ENCODE measurements at regions not wholly inside any gene's neighbourhood (a gene's known extent, or its start where the extent isn't known, plus 50 kb on each side); places are given as distances from the start of the nearest gene placed in this dataset.

DNA sequence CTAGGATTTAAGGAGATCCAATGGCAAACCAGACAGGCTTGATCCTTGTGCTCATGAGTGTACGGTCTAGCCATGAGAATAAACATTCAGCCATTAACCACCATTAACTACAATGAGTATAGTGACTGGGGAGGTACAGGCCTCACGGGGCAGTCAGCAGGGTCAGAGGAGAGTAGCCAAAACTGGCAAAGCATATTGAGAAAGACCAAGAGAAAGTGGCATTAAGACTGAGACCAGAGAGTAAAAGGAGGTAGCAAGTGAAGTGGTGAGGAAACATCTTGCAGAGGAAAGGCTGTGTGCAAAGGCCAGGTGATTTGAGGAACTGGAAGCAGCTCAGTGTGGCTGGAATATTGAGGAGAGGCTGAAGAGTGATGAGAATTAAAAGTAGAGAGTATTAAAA, 407.2 kb upstream of the LMCD1 start:
- Histone ChIP-seq H3K9me3 (ENCODE audit: control insufficient read depth, insufficient read depth, low read length) (no peaks in the 10 kb centered on the region), H3K4me3 (ENCODE audit: low read length) (no peak overlapping the region), H3K79me2 (ENCODE audit: control insufficient read depth, low read length) (no peaks in the 10 kb centered on the region), H3K27ac (ENCODE audit: low read depth, low read length) (no peak overlapping the region), H4K20me1 (ENCODE audit: control insufficient read depth, insufficient read depth, low read depth, low read length) (no peaks in the 10 kb centered on the region), H3K27me3 (ENCODE audit: control insufficient read depth, low read length) (no peaks in the 10 kb centered on the region), H3F3A (ENCODE audit: control insufficient read depth, insufficient read depth) (no peaks in the 10 kb centered on the region), H3K4me2 (ENCODE audit: low read length) (no peak overlapping the region), H3K9me2 (replicated peaks; ENCODE audit: control insufficient read depth, low read length) (no peaks in the 10 kb centered on the region), H3K4me1 (ENCODE audit: control insufficient read depth, low read length) (no peaks in the 10 kb centered on the region), H3K36me3 (ENCODE audit: control insufficient read depth, low read length) (no peaks in the 10 kb centered on the region)
- TF ChIP-seq, protein P1, sequence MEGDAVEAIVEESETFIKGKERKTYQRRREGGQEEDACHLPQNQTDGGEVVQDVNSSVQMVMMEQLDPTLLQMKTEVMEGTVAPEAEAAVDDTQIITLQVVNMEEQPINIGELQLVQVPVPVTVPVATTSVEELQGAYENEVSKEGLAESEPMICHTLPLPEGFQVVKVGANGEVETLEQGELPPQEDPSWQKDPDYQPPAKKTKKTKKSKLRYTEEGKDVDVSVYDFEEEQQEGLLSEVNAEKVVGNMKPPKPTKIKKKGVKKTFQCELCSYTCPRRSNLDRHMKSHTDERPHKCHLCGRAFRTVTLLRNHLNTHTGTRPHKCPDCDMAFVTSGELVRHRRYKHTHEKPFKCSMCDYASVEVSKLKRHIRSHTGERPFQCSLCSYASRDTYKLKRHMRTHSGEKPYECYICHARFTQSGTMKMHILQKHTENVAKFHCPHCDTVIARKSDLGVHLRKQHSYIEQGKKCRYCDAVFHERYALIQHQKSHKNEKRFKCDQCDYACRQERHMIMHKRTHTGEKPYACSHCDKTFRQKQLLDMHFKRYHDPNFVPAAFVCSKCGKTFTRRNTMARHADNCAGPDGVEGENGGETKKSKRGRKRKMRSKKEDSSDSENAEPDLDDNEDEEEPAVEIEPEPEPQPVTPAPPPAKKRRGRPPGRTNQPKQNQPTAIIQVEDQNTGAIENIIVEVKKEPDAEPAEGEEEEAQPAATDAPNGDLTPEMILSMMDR (IDR thresholded peaks at IDR 0.05; ENCODE audit: low read depth, low read length, poor library complexity, severe bottlenecking), result no peak
- TF ChIP-seq EZH2phosphoT487 (IDR thresholded peaks at IDR 0.05; ENCODE audit: borderline replicate concordance, low read length), result no peak

DNA sequence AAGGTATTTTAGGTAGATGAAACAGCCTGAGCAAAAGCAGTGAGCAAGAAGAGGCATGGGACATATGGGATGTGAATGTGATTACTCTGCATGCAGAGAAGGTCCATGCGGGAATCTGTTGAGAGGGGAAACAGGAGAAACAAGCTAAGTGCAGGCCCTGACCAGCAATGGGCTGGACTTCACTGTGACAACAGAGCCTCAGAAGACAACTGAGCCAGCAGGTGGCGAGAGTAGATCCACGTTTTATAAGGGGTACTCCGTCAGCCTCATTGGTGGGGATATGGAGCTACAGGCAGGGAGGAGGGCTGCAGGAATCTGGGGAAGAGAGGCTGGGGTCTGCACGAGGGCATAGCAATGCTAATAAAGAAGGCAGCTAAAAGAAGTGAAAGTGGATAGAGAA, 405.9 kb upstream of the LMCD1 start:
- Histone ChIP-seq H3K4me1 (ENCODE audit: control insufficient read depth, low read length) (no peaks in the 10 kb centered on the region), H4K20me1 (ENCODE audit: control insufficient read depth, insufficient read depth, low read depth, low read length) (no peaks in the 10 kb centered on the region), H3K4me3 (ENCODE audit: low read length) (no peak overlapping the region), H3F3A (ENCODE audit: control insufficient read depth, insufficient read depth) (no peaks in the 10 kb centered on the region), H3K27ac (ENCODE audit: low read depth, low read length) (no peak overlapping the region), H3K36me3 (ENCODE audit: control insufficient read depth, low read length) (no peaks in the 10 kb centered on the region), H3K9me2 (replicated peaks; ENCODE audit: control insufficient read depth, low read length) (no peaks in the 10 kb centered on the region; the same call in 1 of the 2 replicates), H3K9me3 (ENCODE audit: control insufficient read depth, insufficient read depth, low read length) (no peaks in the 10 kb centered on the region), H3K4me2 (ENCODE audit: low read length) (no peak overlapping the region), H3K79me2 (ENCODE audit: control insufficient read depth, low read length) (no peaks in the 10 kb centered on the region), H3K27me3 (ENCODE audit: control insufficient read depth, low read length) (no peaks in the 10 kb centered on the region)
- TF ChIP-seq, protein P1 (IDR thresholded peaks at IDR 0.05; ENCODE audit: low read depth, low read length, poor library complexity, severe bottlenecking), result no peak
- no peak for TF ChIP-seq EZH2phosphoT487 (IDR thresholded peaks at IDR 0.05; ENCODE audit: borderline replicate concordance, low read length)

DNA sequence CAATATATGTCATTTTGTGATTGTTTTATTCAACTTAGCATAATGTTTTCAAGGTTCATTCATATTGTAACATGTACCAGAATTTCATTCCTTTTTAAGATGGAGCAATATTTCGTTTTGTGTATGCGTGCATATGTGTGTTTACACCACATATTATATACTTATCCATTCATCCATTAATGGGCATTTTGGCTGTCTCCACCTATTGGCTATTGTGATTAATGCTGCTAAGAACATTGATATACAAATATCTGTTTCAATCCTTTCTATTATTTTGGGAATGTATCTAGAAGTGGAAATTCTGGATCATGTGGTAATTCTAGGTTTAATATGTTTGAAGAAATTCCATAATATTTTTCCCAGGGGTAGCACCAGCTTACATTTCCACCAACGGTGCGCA, 403.9 kb upstream of the LMCD1 start:
- Histone ChIP-seq H3K4me2 (ENCODE audit: low read length) (no peak overlapping the region), H3K9me2 (replicated peaks; ENCODE audit: control insufficient read depth, low read length) (no peaks in the 10 kb centered on the region; the same call in 1 of the 2 replicates), H3F3A (ENCODE audit: control insufficient read depth, insufficient read depth) (no peaks in the 10 kb centered on the region), H3K27ac (ENCODE audit: low read depth, low read length) (no peak overlapping the region), H3K9me3 (ENCODE audit: control insufficient read depth, insufficient read depth, low read length) (no peaks in the 10 kb centered on the region), H3K4me3 (ENCODE audit: low read length) (no peak overlapping the region), H3K4me1 (ENCODE audit: control insufficient read depth, low read length) (no peaks in the 10 kb centered on the region), H3K36me3 (ENCODE audit: control insufficient read depth, low read length) (no peaks in the 10 kb centered on the region), H3K27me3 (ENCODE audit: control insufficient read depth, low read length) (no peaks in the 10 kb centered on the region), H3K79me2 (ENCODE audit: control insufficient read depth, low read length) (no peaks in the 10 kb centered on the region), H4K20me1 (ENCODE audit: control insufficient read depth, insufficient read depth, low read depth, low read length) (no peaks in the 10 kb centered on the region)
- TF ChIP-seq, protein P1 (IDR thresholded peaks at IDR 0.05; ENCODE audit: low read depth, low read length, poor library complexity, severe bottlenecking), result no peak
- TF ChIP-seq EZH2phosphoT487 (IDR thresholded peaks at IDR 0.05; ENCODE audit: borderline replicate concordance, low read length), result no peak

DNA sequence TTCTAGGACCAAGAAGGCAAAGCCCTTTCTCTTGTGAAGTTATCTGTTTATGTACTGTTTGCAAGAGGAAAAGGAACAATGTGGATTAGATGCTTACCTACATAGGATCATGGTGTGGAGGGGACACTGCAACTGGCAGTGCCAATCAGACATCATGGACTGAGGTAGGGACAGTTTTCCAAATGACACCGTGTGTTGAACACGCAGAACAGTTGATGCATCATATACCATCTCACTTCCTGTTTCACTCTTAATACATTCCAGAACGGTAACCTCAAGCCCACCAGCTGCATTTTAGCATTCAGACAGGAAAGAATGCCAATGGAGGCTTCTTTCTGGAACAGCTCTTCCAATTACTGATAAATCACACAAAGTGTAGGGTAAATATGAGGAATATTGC, 397.7 kb upstream of the LMCD1 start:
- no peaks in the 10 kb centered on the region for H3K4me1 ChIP-seq (ENCODE audit: control insufficient read depth, low read length)
- H4K20me1 ChIP-seq (ENCODE audit: control insufficient read depth, insufficient read depth, low read depth, low read length), result no peaks in the 10 kb centered on the region
- no peaks in the 10 kb centered on the region for H3K79me2 ChIP-seq (ENCODE audit: control insufficient read depth, low read length)
- no peaks in the 10 kb centered on the region for H3K9me3 ChIP-seq (ENCODE audit: control insufficient read depth, insufficient read depth, low read length)
- TF ChIP-seq, protein P1 (IDR thresholded peaks at IDR 0.05; ENCODE audit: low read depth, low read length, poor library complexity, severe bottlenecking), result no peak
- no peak for TF ChIP-seq EZH2phosphoT487 (IDR thresholded peaks at IDR 0.05; ENCODE audit: borderline replicate concordance, low read length)
- no peaks in the 10 kb centered on the region for H3K27me3 ChIP-seq (ENCODE audit: control insufficient read depth, low read length)
- no peaks in the 10 kb centered on the region for H3K36me3 ChIP-seq (ENCODE audit: control insufficient read depth, low read length)
- no peaks in the 10 kb centered on the region for H3F3A ChIP-seq (ENCODE audit: control insufficient read depth, insufficient read depth)
- H3K27ac ChIP-seq (ENCODE audit: low read depth, low read length), result no peak overlapping the region
- H3K9me2 ChIP-seq (replicated peaks; ENCODE audit: control insufficient read depth, low read length), result no peaks in the 10 kb centered on the region; the same call in 1 of the 2 replicates
- no peak overlapping the region for H3K4me3 ChIP-seq (ENCODE audit: low read length)
- H3K4me2 ChIP-seq (ENCODE audit: low read length), result no peak overlapping the region

All from DOHH2 (cell line).